Keratinocyte (primary cell): ENCODE measurements at regions not wholly inside any gene's neighbourhood (a gene's known extent, or its start where the extent isn't known, plus 50 kb on each side); places are given as distances from the start of the nearest gene placed in this dataset.

Source experiments
- DNase-seq: peaks from one replicate; pipeline ENCODE4 v3.0.0-alpha.2; 2011; ENCODE audit warnings: low read depth, missing footprints, low spot score
- FAIRE-seq: peaks from 2 replicates; lab custom pipeline; 2011; peaks lifted over from hg19 to GRCh38; lab: Jason Lieb, UNC
- H2AFZ ChIP-seq: 2 replicates; pipeline ENCODE4 v1.6.0; 2012; ENCODE audit warnings: low read length, control low read depth, inconsistent platforms; ENCODE audit not compliant: control insufficient read depth
- H3K27ac ChIP-seq: 2 replicates; pipeline ENCODE4 v1.5.1; 2011; ENCODE audit warnings: low read length; ENCODE audit not compliant: control insufficient read depth, insufficient read depth
- H3K27me3 ChIP-seq: 3 replicates; pipeline ENCODE4 v1.6.0; 2011; ENCODE audit warnings: low read length; ENCODE audit not compliant: control insufficient read depth, insufficient read depth; ENCODE audit errors: extremely low read depth
- H3K36me3 ChIP-seq, 2 experiments: 2 replicates in 1 of 2; 3 replicates in 1 of 2; pipeline ENCODE4 v1.5.1; 2011; ENCODE audit warnings: low read length in 2 of 2, mild to moderate bottlenecking in 1 of 2; ENCODE audit not compliant: control insufficient read depth in 2 of 2, insufficient read depth in 2 of 2; ENCODE audit errors: extremely low read depth in 1 of 2
- H3K4me1 ChIP-seq: 3 replicates; pipeline ENCODE4 v1.5.1; 2011; ENCODE audit warnings: low read length; ENCODE audit not compliant: control insufficient read depth, insufficient read depth; ENCODE audit errors: extremely low read depth
- H3K4me2 ChIP-seq: 3 replicates; pipeline ENCODE4 v1.6.0; 2011; ENCODE audit warnings: low read depth, low read length; ENCODE audit not compliant: control insufficient read depth, insufficient read depth; ENCODE audit errors: extremely low read depth
- H3K4me3 ChIP-seq, 3 experiments: fragments of 200-600 bp in 1 of 3; sonication (generic) in 1 of 3; 2 replicates in 2 of 3; 3 replicates in 1 of 3; pipeline ENCODE4 v1.5.1; 2011 to 2016; ENCODE audit warnings: low read length in 3 of 3, mild to moderate bottlenecking in 3 of 3, control low read depth in 2 of 3, inconsistent platforms in 1 of 3, low read depth in 1 of 3, mixed read lengths in 1 of 3, mixed run types in 1 of 3, moderate library complexity in 1 of 3; ENCODE audit not compliant: control insufficient read depth in 2 of 3, insufficient read depth in 2 of 3; ENCODE audit errors: extremely low read depth in 1 of 3
- H3K79me2 ChIP-seq: 2 replicates; pipeline ENCODE4 v1.6.0; 2012; ENCODE audit warnings: low read length; ENCODE audit not compliant: control insufficient read depth, insufficient read depth
- H3K9ac ChIP-seq: 3 replicates; pipeline ENCODE4 v1.6.0; 2011; ENCODE audit warnings: low read length; ENCODE audit not compliant: control insufficient read depth, insufficient read depth; ENCODE audit errors: extremely low read depth
- H3K9me1 ChIP-seq: 3 replicates; pipeline ENCODE4 v1.6.0; 2011; ENCODE audit warnings: low read length; ENCODE audit not compliant: control insufficient read depth, insufficient read depth; ENCODE audit errors: extremely low read depth
- H3K9me3 ChIP-seq: 2 replicates; pipeline ENCODE4 v1.5.1; 2012; ENCODE audit warnings: low read depth, low read length; ENCODE audit not compliant: control insufficient read depth
- H4K20me1 ChIP-seq: 3 replicates; pipeline ENCODE4 v1.6.0; 2011; ENCODE audit warnings: low read length; ENCODE audit not compliant: control insufficient read depth, insufficient read depth; ENCODE audit errors: extremely low read depth
- CTCF ChIP-seq, 3 experiments: IDR thresholded peaks in 1 of 3; conservative IDR thresholded peaks in 1 of 3; optimal IDR thresholded peaks in 1 of 3; 2 replicates in 2 of 3; 3 replicates in 1 of 3; pipeline versions ENCODE3 to v1.5.1; 2011; ENCODE audit warnings: low read length in 3 of 3, mild to moderate bottlenecking in 3 of 3, moderate library complexity in 2 of 3, control low read depth in 1 of 3, inconsistent platforms in 1 of 3; ENCODE audit not compliant: insufficient read depth in 2 of 3; ENCODE audit errors: extremely low read depth in 1 of 3
- EZH2 ChIP-seq: IDR thresholded peaks from one replicate; pipeline ENCODE4 v1.6.1; 2012; ENCODE audit warnings: inconsistent platforms, mild to moderate bottlenecking, low read length, moderate library complexity
- dilution Hi-C: fragments of 300-500 bp; cut with MboI; formaldehyde crosslinking; loops from one replicate; pipeline ENCODE4 v1.7.0; 2020; ENCODE audit warnings: low sequenced_read_pairs; ENCODE audit not compliant: extremely low pct_ligation_motif_present

DNA sequence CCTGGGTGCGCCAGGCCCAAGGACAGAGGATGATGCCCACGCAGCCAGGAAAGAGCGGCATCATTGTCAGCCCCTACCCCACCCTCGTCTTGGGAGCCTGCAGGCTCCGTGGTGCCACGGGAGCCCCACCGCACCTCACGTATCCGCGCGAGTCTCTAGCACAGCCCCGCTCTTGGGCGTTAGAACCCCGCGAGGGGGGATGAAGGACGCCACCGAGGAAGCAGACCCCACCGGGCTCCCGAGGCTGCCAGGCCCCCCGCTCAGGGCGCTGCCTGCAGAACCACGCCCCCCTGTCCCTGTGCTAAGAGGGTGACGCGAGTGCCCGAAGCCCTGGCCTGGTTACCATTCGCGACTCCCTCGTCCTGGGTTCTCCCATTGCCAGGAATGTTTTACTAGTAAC, 52.3 kb upstream of the MS4A8 start:
- DNase-seq (no peak), FAIRE-seq (no peak)
- H3K36me3 ChIP-seq: no peaks in the 10 kb centered on the region
- H3K4me3 ChIP-seq: no peak overlapping the region
- H3K9me3 ChIP-seq: no peaks in the 10 kb centered on the region
- no peak overlapping the region for H2AFZ ChIP-seq
- H4K20me1 ChIP-seq: no peaks in the 10 kb centered on the region
- no peaks in the 10 kb centered on the region for H3K27me3 ChIP-seq
- no peaks in the 10 kb centered on the region for H3K79me2 ChIP-seq
- no peak overlapping the region for H3K4me2 ChIP-seq
- dilution Hi-C loops: no loop called here
- no peaks in the 10 kb centered on the region for H3K9me1 ChIP-seq
- no peak overlapping the region for H3K9ac ChIP-seq
- no peak for TF ChIP-seq EZH2
- no peak for TF ChIP-seq CTCF (optimal IDR thresholded peaks at IDR 0.05 in 1 of 3, IDR thresholded peaks at IDR 0.05 in 1 of 3, conservative IDR thresholded peaks at IDR 0.05 in 1 of 3; ENCODE audit: extremely low read depth in 1 of 3, insufficient read depth in 2 of 3, low read length in 3 of 3)
- H3K4me1 ChIP-seq: no peaks in the 10 kb centered on the region
- no peak overlapping the region for H3K27ac ChIP-seq
